ENCODE measurements at regions not wholly inside any gene's neighbourhood (a gene's known extent, or its start where the extent isn't known, plus 50 kb on each side); places are given as distances from the start of the nearest gene placed in this dataset.

DNA sequence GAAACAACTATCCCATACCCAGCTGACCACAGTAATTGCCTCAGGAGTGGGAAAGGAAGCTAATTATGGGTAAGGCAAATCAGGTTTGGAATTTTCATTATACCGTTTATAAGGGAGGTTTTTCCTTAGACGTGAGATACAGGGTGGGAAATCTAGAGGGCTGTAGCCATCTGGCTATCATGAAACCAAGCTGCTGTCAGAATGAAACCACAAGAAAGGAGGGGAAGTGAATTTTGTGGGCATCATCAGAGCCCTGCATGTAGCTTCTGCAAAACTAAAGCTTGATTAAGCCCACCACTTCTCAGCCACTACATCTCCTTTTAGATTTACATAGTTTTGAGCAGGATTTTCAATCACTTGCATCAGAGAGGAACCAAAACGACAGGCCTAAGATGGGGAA, 893.5 kb downstream of the TUSC7 start:
- Histone ChIP-seq H3K4me1 (no peaks in the 10 kb centered on the region), H3K9me3 (no peaks in the 10 kb centered on the region), H3K4me3 (no peak overlapping the region), H3K27me3 (no peaks in the 10 kb centered on the region), H3K36me3 (no peaks in the 10 kb centered on the region), H3K27ac (no peak overlapping the region)
- 39 to 69% methylated on average over 3 of the region's 3 CpGs for WGBS, 2 donors
- intact Hi-C loops (cut with DNase I): no loop called here
- no peak for TF ChIP-seq POLR2A (IDR thresholded peaks at IDR 0.05)
- no peak for DNase-seq

DNA sequence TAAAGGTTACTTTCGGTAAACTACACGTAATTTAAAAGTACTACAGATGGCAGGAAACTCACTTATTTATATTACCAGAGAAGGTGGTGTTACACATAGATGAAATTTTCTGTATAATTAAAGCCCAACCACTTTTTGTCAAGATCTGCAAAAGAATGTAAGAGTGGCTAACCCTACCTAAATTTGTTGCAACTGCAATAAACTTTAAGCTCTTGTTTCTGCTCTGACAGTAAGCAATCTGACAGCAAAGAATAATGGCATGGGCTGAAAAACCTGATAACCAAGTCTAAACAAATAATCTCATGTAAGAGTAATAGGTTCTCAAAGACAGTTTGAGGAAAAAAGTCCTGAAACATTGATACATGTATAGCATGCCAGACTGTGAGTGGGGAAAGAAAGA, 897.3 kb downstream of the TUSC7 start:
- H3K9me3 ChIP-seq: no peaks in the 10 kb centered on the region
- intact Hi-C loops (cut with DNase I): no loop called here

DNA sequence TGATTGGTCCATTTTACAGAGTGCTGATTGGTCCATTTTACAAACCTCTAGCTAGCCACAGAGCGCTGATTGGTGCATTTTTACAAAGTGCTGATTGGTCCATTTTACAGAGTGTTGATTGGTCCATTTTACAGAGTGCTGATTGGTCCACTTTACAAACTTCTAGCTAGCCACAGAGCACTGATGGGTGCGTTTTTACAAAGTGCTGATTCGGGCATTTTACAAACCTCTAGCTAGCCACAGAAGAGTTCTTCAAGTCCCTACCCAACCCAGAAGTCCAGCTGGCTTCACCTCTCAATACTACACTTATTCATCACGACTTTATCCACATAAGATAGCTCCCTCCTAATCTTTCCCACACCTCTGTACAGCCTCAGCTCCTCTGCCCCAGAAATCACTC, 899.8 kb downstream of the TUSC7 start:
- WGBS, 2 donors: 54 to 85% methylated on average over 3 to 4 of the region's 4 CpGs
- TF ChIP-seq POLR2A (IDR thresholded peaks at IDR 0.05): no peak
- TF ChIP-seq, protein P1, sequence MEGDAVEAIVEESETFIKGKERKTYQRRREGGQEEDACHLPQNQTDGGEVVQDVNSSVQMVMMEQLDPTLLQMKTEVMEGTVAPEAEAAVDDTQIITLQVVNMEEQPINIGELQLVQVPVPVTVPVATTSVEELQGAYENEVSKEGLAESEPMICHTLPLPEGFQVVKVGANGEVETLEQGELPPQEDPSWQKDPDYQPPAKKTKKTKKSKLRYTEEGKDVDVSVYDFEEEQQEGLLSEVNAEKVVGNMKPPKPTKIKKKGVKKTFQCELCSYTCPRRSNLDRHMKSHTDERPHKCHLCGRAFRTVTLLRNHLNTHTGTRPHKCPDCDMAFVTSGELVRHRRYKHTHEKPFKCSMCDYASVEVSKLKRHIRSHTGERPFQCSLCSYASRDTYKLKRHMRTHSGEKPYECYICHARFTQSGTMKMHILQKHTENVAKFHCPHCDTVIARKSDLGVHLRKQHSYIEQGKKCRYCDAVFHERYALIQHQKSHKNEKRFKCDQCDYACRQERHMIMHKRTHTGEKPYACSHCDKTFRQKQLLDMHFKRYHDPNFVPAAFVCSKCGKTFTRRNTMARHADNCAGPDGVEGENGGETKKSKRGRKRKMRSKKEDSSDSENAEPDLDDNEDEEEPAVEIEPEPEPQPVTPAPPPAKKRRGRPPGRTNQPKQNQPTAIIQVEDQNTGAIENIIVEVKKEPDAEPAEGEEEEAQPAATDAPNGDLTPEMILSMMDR (IDR thresholded peaks at IDR 0.05): no peak
- no peaks in the 10 kb centered on the region for H3K36me3 ChIP-seq
- H3K4me3 ChIP-seq: no peak overlapping the region
- no peaks in the 10 kb centered on the region for H3K27me3 ChIP-seq
- no peak for DNase-seq
- intact Hi-C loops (cut with DNase I): no loop called here
- no peaks in the 10 kb centered on the region for H3K9me3 ChIP-seq
- no peaks in the 10 kb centered on the region for H3K4me1 ChIP-seq
- H3K27ac ChIP-seq: no peak overlapping the region

More for the DNA sequence above, 897.3 kb downstream of the TUSC7 start:
- no peak overlapping the region for H3K4me3 ChIP-seq
- H3K4me1 ChIP-seq: no peaks in the 10 kb centered on the region
- H3K27ac ChIP-seq: no peak overlapping the region
- H3K27me3 ChIP-seq: no peaks in the 10 kb centered on the region
- H3K36me3 ChIP-seq: no peaks in the 10 kb centered on the region
- TF ChIP-seq POLR2A (IDR thresholded peaks at IDR 0.05): no peak
- TF ChIP-seq, protein P1 (IDR thresholded peaks at IDR 0.05): no peak
- no peak for DNase-seq
- 47 to 77% methylated on average over 2 of the region's 2 CpGs for WGBS, 2 donors

DNA sequence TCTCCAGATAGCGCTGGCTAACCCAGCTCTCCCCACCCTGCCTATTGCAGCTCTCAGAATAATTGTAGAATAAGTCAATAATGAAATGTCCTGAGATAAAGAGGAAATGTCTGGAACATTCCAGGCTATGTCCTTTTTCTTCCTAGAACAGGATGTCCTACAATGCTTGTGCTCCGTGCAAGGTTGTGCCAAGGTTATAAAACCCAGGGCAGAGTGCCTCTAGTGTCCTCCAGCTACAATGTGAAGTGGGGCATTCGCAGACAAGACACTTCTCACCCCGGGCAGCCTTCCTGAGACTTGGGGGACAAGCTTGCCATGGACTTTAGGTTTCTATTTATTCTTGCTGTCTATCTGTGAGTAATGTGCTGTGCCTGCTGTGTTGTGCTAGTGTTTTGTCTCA, 900.6 kb downstream of the TUSC7 start:
- no peak for DNase-seq
- intact Hi-C loops (cut with DNase I): no loop called here
- Histone ChIP-seq H3K27ac (no peak overlapping the region), H3K36me3 (no peaks in the 10 kb centered on the region), H3K4me1 (no peaks in the 10 kb centered on the region), H3K4me3 (no peak overlapping the region), H3K27me3 (no peaks in the 10 kb centered on the region), H3K9me3 (no peaks in the 10 kb centered on the region)
- WGBS, 2 donors: 69 to 80% methylated on average over 4 of the region's 4 CpGs
- no peak for TF ChIP-seq POLR2A (IDR thresholded peaks at IDR 0.05)
- TF ChIP-seq, protein P1 (IDR thresholded peaks at IDR 0.05): no peak

DNA sequence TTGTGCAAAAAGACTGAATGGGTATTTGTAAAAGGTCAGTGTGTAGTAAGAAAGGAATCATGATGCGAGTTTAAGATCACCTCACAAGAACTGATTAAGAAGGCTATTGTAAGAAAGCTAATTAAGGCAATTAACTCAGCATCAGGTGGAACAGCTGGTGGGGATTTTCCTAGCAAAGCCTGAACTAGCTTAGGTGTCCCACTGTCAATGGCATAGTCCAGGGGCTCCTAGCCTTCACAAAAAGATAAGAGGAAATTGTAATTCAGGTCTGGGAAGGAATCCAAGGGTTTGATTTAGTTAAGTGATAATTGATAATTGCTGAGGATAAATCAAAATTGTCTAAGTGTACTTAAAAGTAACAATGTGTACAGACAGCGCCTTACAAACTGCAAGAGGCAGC, 901.6 kb downstream of the TUSC7 start:
- H3K4me3 ChIP-seq: no peak overlapping the region
- TF ChIP-seq POLR2A (IDR thresholded peaks at IDR 0.05): no peak
- TF ChIP-seq, protein P1 (IDR thresholded peaks at IDR 0.05): no peak
- no peaks in the 10 kb centered on the region for H3K9me3 ChIP-seq
- H3K36me3 ChIP-seq: no peaks in the 10 kb centered on the region
- H3K27ac ChIP-seq: no peak overlapping the region
- no peaks in the 10 kb centered on the region for H3K27me3 ChIP-seq
- DNase-seq: no peak
- 83 to 87% methylated on average over 2 of the region's 2 CpGs for WGBS, 2 donors
- intact Hi-C loops (cut with DNase I): no loop called here
- H3K4me1 ChIP-seq: no peaks in the 10 kb centered on the region

DNA sequence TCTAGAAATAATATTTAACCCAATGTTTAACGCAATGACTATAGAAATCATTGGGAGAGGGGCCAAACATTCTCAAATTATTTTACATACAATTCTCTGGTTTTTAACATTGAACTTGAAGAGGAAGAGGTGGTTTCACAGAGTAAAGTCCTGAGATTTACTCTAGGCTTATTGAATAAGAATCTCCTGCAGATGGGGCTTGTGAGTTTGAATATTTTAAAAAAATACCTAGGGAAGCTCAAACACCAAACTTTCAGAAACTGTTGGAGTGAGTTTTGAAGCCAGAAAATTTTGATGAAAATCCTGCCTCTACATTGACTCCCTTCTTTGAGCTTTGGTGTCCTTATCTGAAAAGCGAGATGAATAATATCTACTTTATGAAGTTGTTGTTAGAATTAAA, 906.6 kb downstream of the TUSC7 start:
- no peak for DNase-seq
- 90 to 92% methylated on average over 2 of the region's 2 CpGs for WGBS, 2 donors

More for the DNA sequence above, 906.6 kb downstream of the TUSC7 start:
- Histone ChIP-seq H3K4me1 (no peaks in the 10 kb centered on the region), H3K27me3 (no peaks in the 10 kb centered on the region), H3K36me3 (no peaks in the 10 kb centered on the region), H3K4me3 (no peak overlapping the region), H3K27ac (no peak overlapping the region), H3K9me3 (no peaks in the 10 kb centered on the region)
- intact Hi-C loops (cut with DNase I): no loop called here
- TF ChIP-seq POLR2A (IDR thresholded peaks at IDR 0.05): no peak
- TF ChIP-seq, protein P1 (IDR thresholded peaks at IDR 0.05): no peak
